ENCODE measurements at regions not wholly inside any gene's neighbourhood (a gene's known extent, or its start where the extent isn't known, plus 50 kb on each side); places are given as distances from the start of the nearest gene placed in this dataset.
"Not testable (repeated sequence)": the region's sequence is repeated elsewhere in the genome, so short reads cannot be mapped to it uniquely, and the experiment has no call there.

DNA sequence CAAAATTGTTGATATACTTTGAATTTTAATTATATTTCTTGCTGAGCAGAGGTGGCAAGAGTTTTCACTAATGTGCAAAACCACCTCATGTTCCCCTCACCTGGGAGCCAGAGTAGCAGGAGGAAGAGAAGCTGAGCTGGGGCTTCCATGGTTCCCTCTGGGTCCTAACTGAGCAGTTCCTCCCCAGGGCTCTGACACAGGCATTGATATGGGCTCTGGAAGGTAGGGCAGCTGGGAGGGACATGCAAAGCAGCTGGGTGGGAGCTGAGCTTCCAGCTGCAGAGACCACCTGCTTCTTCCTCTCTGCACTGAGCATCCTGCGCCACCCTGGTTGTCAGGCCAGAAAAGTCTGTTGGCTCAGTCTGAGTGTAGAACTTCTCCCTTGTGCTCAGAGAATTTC lies 336.1 kb downstream of the RPIA start:
- not testable (repeated sequence) for H3K27me3 Mint-ChIP-seq (ENCODE audit: low read depth); H3K4me3 Mint-ChIP-seq; H3K27ac Mint-ChIP-seq; H3K4me1 Mint-ChIP-seq (ENCODE audit: low read depth); ATAC-seq (replicated peaks in 1 of 2); DNase-seq; H3K9me3 Mint-ChIP-seq; H3K36me3 Mint-ChIP-seq (ENCODE audit: insufficient read depth in 2 of 2)

DNA sequence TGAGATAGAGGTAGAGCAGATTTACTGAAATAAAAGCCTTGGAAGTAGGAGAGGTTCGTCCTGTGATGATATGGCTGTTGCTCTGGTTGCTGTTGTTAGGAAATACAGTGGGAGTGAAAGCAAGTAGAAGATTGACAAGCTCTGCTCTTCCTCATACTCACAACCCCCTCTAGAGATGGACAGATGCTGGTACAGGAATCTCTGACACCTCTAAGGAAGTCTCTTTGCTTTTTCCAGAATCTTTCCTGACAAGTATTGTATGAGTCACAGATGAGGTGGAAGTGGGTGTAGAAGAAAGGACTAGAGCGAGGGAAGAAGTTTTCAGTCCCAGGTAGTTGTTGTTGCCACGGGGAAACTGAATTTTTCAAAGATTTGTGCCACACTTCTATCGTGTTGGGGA lies 337.8 kb downstream of the RPIA start:
- H3K27ac Mint-ChIP-seq; H3K27me3 Mint-ChIP-seq (ENCODE audit: low read depth); H3K36me3 Mint-ChIP-seq (ENCODE audit: insufficient read depth in 2 of 2); DNase-seq; H3K4me1 Mint-ChIP-seq (ENCODE audit: low read depth); ATAC-seq (replicated peaks in 1 of 2); H3K9me3 Mint-ChIP-seq; H3K4me3 Mint-ChIP-seq: not testable (repeated sequence)

DNA sequence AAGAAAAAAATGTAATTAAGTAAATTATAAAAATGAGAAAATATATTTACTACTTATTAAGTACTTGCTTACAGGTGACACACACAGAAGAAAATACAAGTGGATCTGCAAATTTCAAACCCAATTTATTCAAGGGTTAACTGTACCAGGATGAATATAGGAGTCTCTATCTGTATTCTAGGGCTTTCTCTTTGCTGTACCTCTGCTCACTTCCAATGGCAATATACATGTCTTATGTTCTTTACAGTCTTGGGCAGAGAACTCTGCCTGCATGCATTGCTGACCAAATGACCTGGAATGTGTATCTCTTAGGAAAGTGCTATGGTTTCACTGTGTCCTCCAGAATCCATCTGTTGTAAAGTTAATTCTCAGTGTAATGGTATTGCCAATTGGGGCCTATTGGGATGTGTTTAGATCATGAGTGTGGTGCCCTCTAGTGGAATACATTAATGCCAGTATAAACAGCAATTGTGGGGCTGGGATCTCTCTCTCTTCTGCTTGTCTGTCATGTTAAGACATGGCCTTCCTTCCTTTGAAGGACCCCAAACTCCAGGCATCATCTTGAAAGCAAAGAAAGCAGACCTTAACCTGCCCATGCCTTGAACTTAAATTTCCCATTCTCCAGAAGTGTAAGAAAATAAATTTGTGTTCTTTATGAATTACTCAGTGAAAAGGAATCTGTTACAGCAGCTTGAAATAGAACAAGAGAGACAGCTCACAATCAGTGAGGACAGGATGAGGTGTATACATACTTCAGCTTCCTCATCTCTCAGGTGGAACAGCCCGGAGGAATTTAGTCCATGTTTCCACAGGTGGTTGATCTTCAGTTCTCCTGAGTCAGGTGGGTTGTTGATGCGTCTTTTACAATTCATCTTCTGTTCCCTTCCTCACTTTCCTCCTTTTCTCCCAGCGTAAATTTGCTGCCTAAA lies 356.9 kb downstream of the RPIA start:
- not testable (repeated sequence) for H3K36me3 Mint-ChIP-seq (ENCODE audit: insufficient read depth in 2 of 2); H3K27me3 Mint-ChIP-seq (ENCODE audit: low read depth); H3K4me1 Mint-ChIP-seq (ENCODE audit: low read depth); H3K27ac Mint-ChIP-seq; H3K9me3 Mint-ChIP-seq; H3K4me3 Mint-ChIP-seq
- ATAC-seq (replicated peaks in 1 of 2) (peak in 1 of 2 donors; percentile 41), DNase-seq (peak; percentile 3 to 5)

DNA sequence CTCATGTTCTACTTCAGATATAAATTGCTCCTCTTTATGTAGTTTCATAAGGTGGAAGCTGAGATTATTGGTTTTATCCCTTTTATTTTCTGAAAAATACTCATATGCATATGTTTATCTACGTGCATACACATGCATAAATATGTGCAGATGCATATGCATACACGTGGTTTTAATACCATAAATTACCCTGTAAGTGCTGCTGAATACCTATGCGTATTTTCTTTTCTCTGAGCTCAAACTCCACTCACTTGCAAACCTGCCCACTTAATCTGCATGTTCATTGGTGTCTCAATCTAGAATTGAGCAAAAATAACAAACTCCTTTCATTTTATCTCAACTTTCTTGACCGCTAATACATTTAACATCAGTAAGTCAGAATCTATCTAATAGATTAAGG lies 367.1 kb downstream of the RPIA start:
- DNase-seq; H3K4me1 Mint-ChIP-seq (ENCODE audit: low read depth); H3K27ac Mint-ChIP-seq; H3K36me3 Mint-ChIP-seq (ENCODE audit: insufficient read depth in 2 of 2); ATAC-seq (replicated peaks in 1 of 2); H3K27me3 Mint-ChIP-seq (ENCODE audit: low read depth); H3K9me3 Mint-ChIP-seq; H3K4me3 Mint-ChIP-seq: not testable (repeated sequence)

DNA sequence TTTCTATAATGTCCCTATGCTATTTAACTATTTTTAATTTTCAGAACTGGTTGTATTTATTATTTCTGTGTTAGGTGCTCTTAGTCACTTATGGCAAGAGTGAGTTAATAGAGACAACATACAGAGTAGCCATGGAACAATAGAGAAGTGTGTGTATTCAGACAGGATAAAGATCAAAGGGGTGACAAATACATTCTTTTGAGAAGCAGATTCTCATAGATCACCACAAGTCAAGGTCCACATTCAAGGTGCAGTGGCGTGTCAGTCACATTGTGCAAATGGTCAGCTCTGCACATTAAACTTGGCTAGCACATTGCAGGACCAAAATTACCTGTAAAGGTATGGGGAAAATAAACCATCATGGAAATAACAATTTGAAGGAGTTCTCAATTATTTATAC lies 369.7 kb downstream of the RPIA start:
- H3K9me3 Mint-ChIP-seq; H3K36me3 Mint-ChIP-seq (ENCODE audit: insufficient read depth in 2 of 2); H3K4me3 Mint-ChIP-seq; ATAC-seq (replicated peaks in 1 of 2); H3K27me3 Mint-ChIP-seq (ENCODE audit: low read depth); H3K4me1 Mint-ChIP-seq (ENCODE audit: low read depth); H3K27ac Mint-ChIP-seq; DNase-seq: not testable (repeated sequence)

DNA sequence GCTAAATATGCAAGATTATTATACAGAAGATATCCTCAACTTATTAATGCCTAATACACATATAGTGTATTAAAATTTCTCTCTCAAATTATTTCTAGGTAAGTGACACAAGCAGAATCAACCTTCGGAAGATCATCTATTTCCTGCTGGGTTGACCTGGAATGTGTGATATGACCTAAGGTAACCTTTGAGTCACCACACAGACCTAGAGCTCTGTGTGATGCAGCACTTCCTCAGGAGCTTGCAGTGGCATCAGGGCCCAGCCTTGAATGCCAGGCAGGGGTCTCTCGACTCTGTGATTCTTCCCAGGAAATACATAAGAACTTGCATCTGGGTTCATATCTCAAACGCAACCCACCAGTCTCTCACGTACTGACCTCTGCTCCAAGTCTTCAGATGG lies 385.3 kb downstream of the RPIA start:
- not testable (repeated sequence) for H3K27ac Mint-ChIP-seq; H3K4me1 Mint-ChIP-seq (ENCODE audit: low read depth); DNase-seq; H3K27me3 Mint-ChIP-seq (ENCODE audit: low read depth); H3K36me3 Mint-ChIP-seq (ENCODE audit: insufficient read depth in 2 of 2); H3K9me3 Mint-ChIP-seq; H3K4me3 Mint-ChIP-seq; ATAC-seq (replicated peaks in 1 of 2)

DNA sequence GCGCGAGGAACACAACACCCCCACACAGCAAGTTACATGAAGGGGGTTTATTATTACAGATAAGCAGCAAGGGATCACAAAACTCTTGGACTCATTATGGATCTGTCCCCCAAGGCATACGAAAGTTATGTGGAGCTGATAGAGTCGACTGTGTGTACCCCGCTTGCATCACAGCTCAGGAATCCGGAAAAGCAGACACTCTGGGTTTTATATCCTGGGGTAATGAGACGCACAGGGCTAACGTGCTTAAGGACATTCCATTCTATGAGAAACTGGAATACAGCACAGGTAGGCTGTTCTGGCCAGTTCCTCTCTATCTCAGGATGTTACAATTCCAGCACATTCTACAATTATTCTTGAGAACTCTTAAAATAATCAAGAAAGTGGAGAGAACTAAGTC lies 401.4 kb downstream of the RPIA start:
- not testable (repeated sequence) for H3K9me3 Mint-ChIP-seq; ATAC-seq (replicated peaks in 1 of 2); H3K4me1 Mint-ChIP-seq (ENCODE audit: low read depth); H3K36me3 Mint-ChIP-seq (ENCODE audit: insufficient read depth in 2 of 2); H3K27me3 Mint-ChIP-seq (ENCODE audit: low read depth); DNase-seq; H3K27ac Mint-ChIP-seq; H3K4me3 Mint-ChIP-seq

DNA sequence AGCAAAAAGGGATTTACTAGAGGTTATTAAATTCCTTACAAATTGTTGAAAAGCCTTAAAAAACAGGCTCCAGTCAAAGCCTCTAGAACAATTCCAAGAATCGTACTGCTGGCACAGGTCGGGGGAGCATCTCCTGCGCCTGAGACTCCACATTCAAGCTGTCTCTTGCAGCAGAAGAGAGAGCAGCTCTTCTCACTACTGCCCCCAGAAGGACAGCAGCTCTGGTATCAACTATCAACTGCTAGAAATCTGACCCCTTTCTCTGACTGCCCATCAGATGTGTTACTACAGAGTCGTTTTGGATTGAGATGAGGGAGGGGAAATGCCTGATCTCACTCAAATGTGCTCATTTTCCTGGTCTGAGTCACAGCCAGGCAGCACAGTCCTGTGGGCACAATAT lies 403.6 kb downstream of the RPIA start:
- H3K9me3 Mint-ChIP-seq; H3K4me3 Mint-ChIP-seq; H3K36me3 Mint-ChIP-seq (ENCODE audit: insufficient read depth in 2 of 2); ATAC-seq (replicated peaks in 1 of 2); DNase-seq; H3K4me1 Mint-ChIP-seq (ENCODE audit: low read depth); H3K27ac Mint-ChIP-seq; H3K27me3 Mint-ChIP-seq (ENCODE audit: low read depth): not testable (repeated sequence)

DNA sequence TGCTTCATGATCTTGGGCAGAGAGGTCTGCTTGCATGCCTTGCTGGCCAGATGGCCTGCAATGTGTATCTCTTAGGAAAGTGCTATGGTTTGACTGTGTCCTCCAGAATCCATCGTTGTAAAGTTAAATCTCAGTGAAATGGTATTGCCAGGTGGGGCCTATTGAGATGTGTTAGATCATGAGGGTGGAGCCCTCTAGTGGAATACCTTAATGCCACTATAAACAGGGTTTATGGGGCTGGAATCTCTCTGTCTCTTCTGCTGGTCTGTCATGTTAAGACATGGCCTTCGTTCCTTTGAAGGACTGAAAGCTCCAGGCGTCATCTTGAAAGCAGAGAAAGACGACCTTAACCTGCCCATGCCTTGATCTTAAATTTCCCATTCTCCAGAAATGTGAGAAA lies 411.1 kb downstream of the RPIA start:
- H3K27ac Mint-ChIP-seq; ATAC-seq (replicated peaks in 1 of 2); DNase-seq; H3K27me3 Mint-ChIP-seq (ENCODE audit: low read depth); H3K36me3 Mint-ChIP-seq (ENCODE audit: insufficient read depth in 2 of 2); H3K4me3 Mint-ChIP-seq; H3K4me1 Mint-ChIP-seq (ENCODE audit: low read depth); H3K9me3 Mint-ChIP-seq: not testable (repeated sequence)

DNA sequence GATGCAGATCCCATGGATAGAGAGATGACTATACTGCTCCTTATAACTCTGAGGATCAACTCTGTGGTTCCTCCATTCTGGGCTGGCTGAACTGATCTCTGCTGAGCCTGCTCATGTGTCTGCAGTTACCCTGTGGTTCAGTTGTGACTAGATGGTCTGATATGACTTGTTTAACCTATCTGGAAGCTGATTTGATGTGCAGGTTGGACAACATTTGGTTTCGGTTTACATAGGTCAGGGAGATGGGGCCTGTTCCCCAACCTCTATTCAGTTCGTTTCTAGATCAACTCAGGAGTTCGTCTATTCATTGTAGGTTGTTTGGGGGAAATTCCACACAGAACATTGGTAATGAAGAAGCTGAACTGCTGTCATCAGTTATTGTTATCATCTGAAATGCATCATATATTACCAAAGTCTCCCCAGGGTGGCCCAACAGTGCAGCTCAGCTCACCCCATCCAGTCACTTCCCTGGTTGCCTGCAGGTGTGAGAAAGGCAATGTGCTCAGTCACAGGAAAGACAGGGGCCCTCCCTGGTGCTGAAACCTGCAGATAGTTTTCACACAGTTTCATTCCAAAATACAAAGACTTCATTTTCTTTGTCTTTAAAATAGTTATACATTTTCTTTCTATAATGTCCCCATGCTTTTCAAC lies 415.0 kb downstream of the RPIA start:
- ATAC-seq (replicated peaks in 1 of 2): peak; percentile 25 to 38
- H3K4me3 Mint-ChIP-seq; DNase-seq; H3K36me3 Mint-ChIP-seq (ENCODE audit: insufficient read depth in 2 of 2); H3K9me3 Mint-ChIP-seq; H3K4me1 Mint-ChIP-seq (ENCODE audit: low read depth); H3K27me3 Mint-ChIP-seq (ENCODE audit: low read depth); H3K27ac Mint-ChIP-seq: not testable (repeated sequence)

DNA sequence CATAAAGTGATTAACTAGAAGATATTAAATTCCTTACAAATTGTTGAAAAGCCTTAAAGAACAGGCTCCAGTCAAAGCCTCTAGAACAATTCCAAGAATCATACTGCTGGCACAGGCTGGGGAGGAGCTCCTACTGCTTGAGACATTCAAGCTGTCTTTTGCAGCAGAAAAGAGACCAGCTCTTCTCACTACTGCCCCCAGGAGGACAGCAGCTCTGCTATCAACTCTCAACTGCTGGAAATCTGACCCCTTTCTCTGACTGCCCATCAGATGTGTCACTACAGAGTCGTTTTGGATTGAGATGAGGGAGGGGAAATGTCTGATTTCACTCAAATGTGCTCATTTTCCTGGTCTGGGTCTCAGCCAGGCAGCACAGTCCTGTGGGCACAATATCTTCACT lies 421.0 kb downstream of the RPIA start:
- not testable (repeated sequence) for H3K27me3 Mint-ChIP-seq (ENCODE audit: low read depth); H3K9me3 Mint-ChIP-seq; H3K27ac Mint-ChIP-seq; DNase-seq; H3K4me1 Mint-ChIP-seq (ENCODE audit: low read depth); H3K36me3 Mint-ChIP-seq (ENCODE audit: insufficient read depth in 2 of 2); H3K4me3 Mint-ChIP-seq; ATAC-seq (replicated peaks in 1 of 2)

DNA sequence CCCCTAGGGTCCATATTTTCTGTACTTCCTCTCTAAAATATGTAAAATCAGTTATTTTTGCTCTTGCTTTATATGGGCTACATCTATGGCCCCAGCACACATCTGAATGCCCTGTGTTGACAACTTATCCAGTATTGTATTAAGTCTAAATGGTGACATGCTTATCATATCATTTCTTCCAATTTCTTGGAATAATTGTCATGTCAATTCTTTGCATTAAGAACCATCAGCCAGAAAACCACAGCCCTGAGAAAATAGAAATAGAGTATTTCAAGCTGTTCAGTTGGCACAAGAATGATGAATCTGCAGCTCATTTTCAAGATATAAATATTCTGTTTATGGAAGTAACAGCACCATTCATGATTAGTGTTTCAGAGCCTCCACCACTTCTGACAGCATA lies 421.8 kb downstream of the RPIA start:
- not testable (repeated sequence) for H3K4me3 Mint-ChIP-seq; H3K9me3 Mint-ChIP-seq; H3K27ac Mint-ChIP-seq; H3K4me1 Mint-ChIP-seq (ENCODE audit: low read depth); H3K36me3 Mint-ChIP-seq (ENCODE audit: insufficient read depth in 2 of 2); ATAC-seq (replicated peaks in 1 of 2); DNase-seq; H3K27me3 Mint-ChIP-seq (ENCODE audit: low read depth)

DNA sequence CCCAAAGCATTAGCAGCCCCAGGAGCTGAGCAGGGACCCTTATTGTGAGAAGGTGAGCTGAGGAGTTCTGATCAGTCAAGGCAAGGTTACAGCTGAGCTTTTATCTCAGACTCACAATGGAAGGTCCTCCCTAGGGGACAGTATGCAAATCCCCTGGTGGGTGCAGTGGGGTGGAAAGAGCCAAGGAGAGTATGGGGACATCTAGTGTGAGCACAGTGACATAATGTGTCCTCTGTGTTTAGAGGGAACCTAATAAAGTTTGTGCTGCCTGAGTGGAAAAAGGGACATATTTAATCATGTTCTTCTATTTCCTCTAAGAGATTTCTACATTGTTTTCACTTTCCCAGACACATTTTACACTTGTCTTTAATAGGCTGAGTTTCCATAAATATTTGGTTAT lies 438.0 kb downstream of the RPIA start:
- H3K27ac Mint-ChIP-seq; H3K27me3 Mint-ChIP-seq (ENCODE audit: low read depth); ATAC-seq (replicated peaks in 1 of 2); H3K4me3 Mint-ChIP-seq; DNase-seq; H3K36me3 Mint-ChIP-seq (ENCODE audit: insufficient read depth in 2 of 2); H3K9me3 Mint-ChIP-seq; H3K4me1 Mint-ChIP-seq (ENCODE audit: low read depth): not testable (repeated sequence)
